Astrocyte (in vitro differentiated cells and primary cell): ENCODE measurements at regions not wholly inside any gene's neighbourhood (a gene's known extent, or its start where the extent isn't known, plus 50 kb on each side); places are given as distances from the start of the nearest gene placed in this dataset.

ENCODE experiments used
- CTCF ChIP-seq: IDR thresholded peaks from 2 replicates; pipeline ENCODE4 v1.5.1; 2011; ENCODE audit warnings: low read depth, mild to moderate bottlenecking, inconsistent platforms, low read length, moderate library complexity; ENCODE audit not compliant: insufficient read depth
- EZH2 ChIP-seq: IDR thresholded peaks from 2 replicates; pipeline ENCODE4 v1.6.1; 2012; ENCODE audit warnings: mild to moderate bottlenecking, low read length, inconsistent platforms; ENCODE audit not compliant: insufficient read depth

- no peak for TF ChIP-seq EZH2
- no peak for TF ChIP-seq CTCF
Observed at GRCh38 chr13:86900906-86901305, 770.3 kb upstream of the SLITRK5 start.
